ENCODE measurements at regions not wholly inside any gene's neighbourhood (a gene's known extent, or its start where the extent isn't known, plus 50 kb on each side); places are given as distances from the start of the nearest gene placed in this dataset.

DNA sequence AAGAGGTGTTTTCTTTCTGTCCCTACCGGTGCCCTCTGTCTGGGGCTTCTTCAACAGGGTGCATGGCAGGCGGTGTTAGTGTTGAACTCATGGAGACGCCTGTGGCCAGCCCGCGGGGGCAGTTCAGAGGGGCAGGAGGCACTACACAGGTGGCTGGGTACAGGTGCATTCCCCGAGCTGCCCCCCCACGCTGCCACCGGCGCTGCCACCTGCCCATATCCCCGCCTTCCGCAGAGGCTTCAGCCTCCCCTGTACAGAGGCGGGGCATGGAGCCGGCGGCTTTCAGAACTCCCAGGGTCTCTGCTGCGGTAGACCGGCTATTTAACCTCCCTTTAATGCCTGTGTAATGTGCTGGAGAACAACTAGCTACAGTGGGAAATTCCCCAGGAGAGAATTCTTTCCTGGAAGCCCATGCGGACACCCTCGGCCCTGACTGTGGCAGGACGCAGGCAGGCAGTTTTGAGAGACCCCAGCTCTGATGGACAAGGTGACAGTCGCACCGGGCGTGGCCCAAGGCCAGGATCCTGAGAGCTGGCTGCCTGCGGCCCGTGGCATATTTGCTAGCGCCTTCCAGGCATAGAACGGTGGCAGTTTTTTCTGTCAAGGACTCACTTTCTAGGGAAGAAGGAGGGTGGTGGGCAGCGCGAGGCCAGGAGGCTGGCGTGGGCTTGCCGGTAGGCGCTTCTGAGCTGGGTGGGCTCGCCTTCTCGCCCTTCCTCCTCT lies 53.7 kb upstream of the ZNF32 start:
- DNase-seq: no peak

GRCh38 chr10:43701295-43701694 lies 52.6 kb upstream of the ZNF32 start:
- DNase-seq: no peak

DNA sequence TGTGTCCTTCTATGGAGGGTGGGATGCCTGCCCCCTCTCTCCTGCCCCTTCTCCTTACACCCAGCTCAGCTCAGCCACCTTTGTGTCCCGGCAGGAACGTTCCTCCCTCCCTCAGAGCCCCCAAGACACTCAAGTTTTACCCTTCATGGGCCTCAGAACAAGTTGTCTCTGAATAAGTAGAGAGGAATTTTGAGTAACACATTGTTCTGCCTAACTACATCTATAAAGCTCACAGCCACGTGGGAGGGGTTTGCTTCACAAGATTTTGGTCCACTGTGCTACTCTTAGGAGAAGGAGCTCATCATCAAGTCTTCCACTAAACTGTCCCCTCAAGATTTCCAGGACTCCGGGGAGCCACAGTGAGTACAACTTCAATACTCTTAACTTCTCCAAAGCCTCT lies 51.6 kb upstream of the ZNF32 start:
- DNase-seq: no peak

DNA sequence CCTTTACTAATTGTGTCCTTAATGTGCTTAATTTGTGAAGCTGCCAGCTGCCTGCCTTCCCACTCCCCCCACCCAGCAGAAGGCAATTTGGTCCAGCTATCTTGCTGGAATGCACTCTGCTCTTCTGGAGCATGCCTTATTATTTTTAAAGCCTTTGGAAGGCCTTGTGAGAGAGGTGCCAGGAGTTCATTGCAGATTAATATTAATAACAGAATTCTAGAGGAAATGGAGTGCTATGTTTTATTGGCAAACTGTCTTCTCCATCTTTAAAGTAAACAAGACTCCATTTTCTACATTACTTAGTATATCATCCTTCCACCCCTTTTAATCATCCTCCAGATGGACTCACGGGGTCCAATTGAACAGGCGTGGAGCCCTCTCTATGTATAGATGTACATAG lies 50.8 kb upstream of the ZNF32 start:
- DNase-seq: no peak
